T-helper 1 cell treated with Interleukin-12 subunit alpha and Interleukin-12 subunit beta and Interleukin-4 antibody, amounts not matched to agents 30 ng/mL and 1 ng/mL, for 36 hours (primary cell): ENCODE measurements at regions not wholly inside any gene's neighbourhood (a gene's known extent, or its start where the extent isn't known, plus 50 kb on each side); places are given as distances from the start of the nearest gene placed in this dataset.
"Not testable (repeated sequence)": the region's sequence is repeated elsewhere in the genome, so short reads cannot be mapped to it uniquely, and the experiment has no call there.

ENCODE experiments used
- intact Hi-C: fragments of 100-400 bp; cut with micrococcal nuclease; formaldehyde crosslinking; loops from one replicate; pipeline ENCODE4 v1.15.1; 2024

DNA sequence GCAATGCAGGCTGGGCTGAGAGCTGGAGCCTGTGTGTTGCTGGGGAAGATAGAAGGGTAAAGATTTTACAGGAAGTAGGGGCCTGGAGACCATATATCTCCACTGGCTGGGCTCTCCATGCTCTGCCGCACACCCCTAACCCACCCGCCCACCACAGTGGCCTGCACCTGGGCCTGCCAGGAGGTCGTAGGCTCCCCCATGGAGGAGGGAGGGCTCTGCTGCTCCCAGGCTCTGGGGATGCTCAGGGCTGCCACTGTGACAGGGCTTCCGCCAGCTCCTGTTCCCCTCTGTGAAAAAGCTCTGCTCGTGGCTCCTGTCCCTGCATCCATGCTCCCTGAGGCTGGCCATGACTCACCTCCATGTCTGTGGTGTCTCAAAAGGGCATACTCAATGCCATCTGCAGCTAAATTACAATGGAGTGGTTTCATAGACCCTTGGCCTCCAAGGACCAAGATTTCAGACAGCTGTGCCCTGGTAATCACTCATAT, 106.0 kb downstream of the CXCL12 start:
- intact Hi-C loops: no loop called here

DNA sequence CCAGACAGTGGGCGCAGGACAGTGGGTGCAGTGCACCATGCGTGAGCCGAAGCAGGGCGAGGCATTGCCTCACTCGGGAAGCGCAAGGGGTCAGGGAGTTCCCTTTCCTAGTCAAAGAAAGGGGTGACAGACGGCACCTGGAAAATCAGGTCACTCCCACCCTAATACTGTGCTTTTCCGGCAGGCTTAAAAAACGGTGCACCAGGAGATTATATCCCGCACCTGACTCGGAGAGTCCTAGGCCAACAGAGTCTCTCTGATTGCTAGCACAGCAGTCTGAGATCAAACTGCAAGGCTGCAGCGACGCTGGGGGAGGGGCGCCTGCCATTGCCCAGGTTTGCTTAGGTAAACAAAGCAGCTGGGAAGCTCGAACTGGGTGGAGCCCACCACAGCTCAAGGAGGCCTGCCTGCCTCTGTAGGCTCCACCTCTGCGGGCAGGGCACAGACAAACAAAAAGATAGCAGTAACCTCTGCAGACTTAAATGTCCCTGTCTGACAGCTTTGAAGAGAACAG, 116.4 kb downstream of the CXCL12 start:
- intact Hi-C loops: not testable (repeated sequence)

DNA sequence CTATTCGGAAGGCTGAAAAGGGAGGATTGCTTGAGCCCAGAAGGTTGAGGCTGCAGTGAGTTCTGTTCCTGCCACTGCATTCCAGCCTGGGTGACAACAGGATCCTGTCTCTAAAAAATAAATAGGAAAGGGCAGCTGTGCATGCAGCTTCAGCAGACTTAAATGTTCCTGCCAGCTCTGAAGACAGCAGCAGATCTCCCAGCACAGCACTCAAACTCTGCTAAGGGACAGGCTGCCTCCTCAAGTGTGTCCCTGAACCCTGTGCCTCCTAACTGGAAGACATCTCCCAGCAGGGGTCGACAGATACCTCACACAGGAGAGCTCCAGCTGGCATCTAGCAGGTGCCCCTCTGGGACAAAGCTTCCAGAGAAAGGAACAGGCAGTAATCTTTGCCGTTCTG, 117.9 kb downstream of the CXCL12 start:
- intact Hi-C loops: no loop called here

DNA sequence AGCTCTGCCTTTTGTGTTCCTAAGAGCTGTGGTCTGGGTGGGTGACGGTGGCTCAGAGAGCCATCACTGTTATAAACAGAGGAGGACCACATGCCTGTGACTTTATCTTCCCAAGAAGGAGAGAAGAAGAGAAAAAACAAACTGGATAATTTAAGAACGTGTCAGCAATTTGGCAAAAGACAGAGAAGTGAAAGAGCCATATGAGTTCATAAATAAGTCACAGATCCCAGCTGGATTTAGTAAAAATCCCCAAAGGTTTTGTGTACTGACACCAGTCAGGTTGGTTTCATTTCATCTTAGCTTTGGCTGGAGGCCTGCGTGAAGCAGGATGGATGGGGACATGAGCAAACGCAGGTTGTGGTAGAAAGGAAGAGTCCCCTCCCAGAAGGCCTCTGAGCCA, 120.7 kb downstream of the CXCL12 start:
- intact Hi-C loops: no loop called here

DNA sequence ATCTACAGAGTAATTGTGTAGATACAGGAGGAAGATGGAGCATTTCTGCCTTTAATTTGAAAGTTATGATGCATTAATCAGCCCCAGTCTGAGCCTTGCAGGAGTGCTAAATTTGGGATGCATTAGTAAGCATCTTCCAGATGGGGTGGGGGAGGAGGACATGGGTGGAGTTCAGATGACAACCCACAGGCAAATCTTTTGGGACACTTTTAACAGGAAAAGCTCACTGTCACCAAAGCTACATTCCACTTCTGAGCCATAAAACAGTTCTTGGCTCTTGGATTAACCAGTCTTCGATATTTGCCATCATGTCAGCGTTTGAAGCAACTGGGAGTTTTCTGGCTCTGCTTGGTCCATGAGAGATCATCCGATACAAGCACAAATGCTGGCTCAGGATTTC, 121.1 kb downstream of the CXCL12 start:
- intact Hi-C loops: no loop called here

DNA sequence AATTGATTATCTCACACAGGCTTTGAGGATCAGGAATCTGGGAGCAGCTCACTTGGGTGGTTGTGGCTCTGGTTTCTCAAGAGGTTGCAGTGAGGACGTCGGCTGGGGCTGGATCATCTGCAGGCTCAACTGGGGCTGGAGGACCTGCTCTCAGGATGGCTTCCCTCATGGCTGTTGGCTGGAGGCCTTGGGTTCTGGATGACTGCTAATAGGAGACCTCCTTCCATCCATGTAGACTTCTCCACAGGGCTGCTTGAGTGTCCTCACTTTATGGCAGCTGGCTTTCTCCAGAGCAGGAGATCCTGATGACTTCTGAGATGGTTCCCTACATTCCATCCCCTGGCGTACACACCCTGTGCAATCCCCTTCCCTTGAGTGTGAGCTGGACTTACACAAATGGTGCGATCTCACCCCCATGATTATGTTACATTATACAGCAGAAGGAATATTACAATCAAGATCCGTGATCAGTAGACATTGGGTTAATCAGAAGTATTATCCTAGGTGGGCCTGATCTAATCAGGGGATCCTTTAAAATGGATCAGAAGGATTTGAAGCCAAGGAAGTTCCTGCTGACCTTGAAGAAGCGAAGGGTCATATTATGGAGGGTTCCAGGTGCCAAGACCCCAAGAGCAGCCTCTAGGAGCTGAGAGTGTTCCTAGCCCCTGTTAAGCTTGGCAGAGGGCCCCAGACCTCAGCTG, 122.2 kb downstream of the CXCL12 start:
- intact Hi-C loops: no loop called here

DNA sequence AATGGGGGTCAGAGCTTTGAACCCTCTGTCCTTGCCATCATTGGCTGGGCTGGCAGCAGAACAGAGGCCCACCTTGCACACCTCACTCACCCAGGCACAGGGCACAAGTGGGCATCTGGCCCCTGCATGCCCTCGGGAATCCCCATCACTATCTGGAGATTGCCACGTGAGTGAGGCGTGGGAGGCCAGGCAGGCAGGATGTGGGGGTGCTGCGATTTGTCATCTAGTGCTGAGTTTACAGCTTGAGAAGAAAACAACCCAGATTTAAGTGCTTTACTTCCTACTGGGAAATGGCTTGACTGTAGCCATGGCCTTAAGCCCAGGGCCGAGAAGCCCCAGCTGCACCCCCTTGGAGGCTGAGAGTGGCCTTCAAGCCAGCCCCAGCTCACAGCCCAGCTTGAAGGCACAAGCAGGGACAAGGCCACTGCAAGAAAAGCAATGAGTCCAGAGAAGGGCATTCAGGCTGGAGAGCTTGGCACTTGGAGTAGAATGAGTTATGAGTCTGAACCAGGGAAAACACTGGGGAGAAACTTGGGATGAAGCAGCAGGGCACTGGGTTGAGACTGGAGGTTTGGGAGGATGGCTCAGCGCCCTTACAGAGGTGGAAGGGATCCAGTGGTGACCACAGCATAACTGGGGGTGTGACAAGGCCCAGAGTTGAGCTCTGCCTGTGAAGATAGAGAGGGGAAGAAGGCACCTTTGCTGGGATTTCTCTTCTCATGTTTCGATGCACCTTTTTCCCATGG, 123.0 kb downstream of the CXCL12 start:
- intact Hi-C loops: no loop called here

DNA sequence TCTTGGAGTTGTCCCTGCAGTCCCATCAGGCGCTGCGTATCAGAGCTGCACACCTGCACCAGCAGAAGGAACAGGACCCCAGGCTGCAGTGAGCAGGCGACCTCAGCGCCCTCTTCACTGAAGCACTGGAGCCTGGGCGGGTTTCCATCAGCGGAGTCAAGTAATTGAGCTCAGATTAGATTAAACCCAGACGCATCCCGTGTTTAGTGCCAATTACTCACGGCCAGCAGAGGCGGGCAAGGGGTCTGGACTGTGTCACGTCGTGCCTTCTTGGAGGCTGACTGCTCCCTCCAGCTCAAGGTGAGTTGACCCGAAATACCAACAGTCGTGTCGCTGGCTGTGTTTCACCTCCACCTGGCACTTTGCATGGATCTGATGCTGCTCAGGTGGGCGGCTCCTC, 123.6 kb downstream of the CXCL12 start:
- intact Hi-C loops: no loop called here

DNA sequence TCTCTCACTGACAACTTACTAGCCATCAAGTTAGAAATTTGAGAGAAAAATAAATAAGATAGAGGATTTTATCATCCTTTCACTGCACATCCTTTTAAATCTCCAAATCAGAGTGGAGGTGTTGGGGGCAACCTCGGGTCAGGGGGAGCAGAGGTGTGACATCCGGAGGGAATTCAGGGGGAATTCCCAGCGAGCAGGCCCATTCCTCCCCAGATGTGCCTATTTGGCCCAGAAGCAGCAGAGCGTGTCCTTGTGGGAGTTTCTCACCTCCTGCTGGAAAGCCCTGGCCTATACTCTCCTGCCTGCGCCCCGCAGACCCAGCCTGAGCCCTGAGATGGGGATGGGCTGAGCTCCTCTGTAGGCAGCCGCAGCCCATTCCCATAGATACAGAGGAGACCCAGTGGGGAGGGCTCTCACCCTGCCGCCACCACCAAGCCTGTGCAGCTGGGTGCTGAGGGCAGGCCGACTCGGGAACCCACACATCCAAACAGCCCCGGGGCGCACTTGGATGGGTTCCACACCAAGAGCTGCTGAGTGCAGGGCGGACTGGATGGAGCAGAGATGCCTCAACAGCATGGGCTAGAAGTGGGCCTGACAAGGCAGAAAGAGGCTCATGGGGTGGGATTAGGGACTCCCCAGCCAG, 124.5 kb downstream of the CXCL12 start:
- intact Hi-C loops: no loop called here

DNA sequence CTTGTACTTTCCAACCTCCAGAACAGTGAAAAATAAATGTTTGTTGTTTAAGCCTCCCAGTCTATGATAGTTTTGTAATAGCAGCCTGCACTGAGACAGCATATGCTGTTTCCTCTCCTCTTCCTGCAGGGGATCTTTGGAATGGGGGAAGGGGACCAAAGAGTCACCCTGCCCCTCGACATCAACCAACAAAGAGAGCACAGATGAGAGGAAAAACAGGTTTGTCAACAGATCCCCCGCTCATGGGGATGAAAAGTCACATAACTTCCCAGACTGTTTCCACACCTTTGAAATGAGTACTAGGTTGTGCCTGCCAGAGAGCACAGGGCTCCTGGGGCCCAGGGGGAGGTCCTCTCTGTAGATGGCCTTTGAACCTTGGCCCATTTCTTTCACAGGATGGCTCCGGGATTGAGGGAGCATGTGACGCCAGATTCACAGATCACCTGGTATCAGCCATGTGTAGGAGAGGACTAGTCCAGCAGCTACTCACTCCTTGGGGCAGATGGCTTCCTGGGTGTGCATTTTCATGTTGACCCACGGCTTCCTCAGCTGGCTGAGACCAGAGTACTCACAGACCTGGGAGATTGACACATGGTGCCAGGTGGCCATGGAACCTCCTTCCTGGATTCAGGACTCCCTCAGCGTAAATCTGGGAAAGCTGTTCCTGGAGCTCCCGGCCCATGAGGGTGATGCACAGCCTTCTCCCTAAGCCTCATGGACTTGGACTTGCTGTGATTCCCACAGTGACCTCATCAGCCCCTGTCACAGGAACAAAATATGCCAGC, 125.6 kb downstream of the CXCL12 start:
- intact Hi-C loops: no loop called here

DNA sequence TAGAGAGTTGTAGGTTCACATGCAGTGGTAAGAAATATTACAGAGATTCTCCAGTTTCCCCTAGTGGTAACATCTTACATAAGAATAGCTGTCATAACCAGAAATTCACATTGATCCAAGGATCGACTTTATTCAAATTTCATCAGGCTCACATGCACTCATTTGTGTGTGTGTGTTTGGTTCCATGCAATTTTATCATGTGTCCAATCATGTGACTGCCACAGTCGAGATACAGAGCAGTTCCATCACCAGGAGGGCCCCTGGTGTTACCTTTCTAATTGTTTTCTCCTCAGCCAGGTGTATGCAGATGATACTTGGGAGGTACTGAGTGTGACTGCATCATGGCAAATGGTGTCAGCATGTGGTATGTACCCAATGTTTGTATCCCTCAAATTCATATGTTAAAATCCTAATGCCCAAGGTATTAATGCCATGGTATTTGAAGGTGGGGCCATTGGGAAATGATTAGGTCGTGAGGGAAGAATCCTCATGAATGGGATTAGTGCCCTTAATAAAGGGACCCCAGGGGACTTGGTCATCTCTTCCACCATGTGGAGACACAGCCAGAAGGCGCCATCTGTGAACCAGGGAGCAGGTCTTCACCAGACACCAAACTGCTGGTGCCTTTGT, 126.3 kb downstream of the CXCL12 start:
- intact Hi-C loops: no loop called here

DNA sequence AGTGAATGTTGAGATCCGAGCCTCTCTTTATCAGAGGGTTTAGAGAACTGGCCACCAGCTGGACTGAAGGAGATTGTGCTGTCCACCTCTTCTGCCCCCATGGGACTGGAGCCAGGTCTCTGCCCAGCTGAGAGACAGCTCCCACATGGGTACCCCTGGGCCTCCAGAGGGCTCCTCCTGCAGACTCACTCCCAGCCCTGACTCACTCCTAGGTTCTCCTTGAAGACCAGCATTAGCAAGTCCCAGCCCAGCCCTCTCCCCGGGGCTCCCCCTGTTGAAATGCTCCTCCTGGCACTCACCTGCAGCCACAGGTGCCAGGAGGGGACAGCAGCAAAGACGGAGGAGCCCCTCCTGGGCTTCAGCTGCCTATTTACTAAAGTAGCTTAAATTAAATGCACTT, 126.9 kb downstream of the CXCL12 start:
- intact Hi-C loops: no loop called here

DNA sequence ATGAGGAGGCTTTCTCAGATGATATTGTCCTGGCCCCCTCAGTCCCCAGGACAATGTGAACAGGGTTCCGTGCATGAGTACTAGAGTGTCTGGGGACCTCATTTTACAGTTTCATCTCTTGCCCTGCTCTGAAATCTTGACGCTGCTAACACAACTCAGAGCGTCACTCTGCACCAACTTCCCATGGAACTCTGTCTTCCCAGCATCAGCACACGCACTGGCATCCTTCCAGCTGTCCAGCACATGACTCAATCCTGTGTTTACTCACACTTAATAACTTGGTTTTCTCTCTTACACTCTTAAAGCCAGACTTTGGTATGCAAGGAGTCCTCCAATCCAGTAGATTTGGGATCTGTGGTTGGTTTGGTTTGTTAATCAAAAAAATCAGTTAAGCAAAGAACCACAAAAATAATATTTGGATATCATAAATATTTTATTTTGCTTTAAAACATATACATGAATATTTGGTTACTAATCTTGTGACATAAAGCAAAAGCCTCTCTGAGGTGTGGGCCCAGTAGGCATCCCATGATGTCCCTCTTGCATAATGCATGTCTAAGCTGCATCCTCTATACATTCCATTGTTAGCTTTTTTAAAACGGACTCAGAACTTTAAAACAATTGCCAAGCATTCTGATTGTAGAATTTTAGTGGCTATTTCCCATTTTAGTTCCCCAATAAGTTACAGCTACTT, 131.0 kb downstream of the CXCL12 start:
- intact Hi-C loops: no loop called here

DNA sequence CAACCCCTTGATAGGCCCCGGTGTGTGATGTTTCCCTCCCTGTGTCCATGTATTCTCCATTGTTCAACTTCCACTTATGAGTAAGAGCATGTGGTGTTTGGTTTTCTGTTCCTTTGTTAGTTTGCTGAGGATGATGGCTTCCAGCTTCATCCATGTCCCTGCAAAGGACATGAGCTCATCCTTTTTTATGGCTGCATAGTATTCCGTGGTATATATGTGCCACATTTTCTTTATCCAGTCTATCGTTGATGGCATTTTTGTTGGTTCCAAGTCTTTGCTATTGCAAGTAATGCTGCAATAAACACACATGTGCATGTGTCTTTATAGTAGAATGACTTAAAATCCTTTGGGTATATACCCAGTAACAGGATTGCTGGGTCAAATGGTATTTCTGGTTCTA, 132.3 kb downstream of the CXCL12 start:
- intact Hi-C loops: not testable (repeated sequence)

DNA sequence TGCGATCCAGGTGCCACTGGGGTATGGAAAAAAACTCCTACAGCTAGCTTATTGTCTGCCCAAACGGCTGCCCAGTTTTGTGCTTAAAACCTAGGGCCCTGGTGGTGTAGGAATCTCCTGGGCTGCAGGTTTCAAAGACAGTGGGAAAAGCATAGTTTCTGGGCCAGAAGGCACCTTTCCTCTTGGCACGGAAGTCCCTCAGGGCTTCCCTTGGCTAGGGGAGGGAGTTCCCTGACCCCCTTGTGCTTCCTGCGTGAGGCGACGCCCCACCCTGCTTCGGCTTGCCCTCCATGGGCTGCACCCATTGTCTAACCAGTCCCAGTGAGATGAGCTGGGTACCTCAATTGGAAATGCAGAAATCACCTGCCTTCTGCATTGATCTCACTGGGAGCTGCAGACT, 135.0 kb downstream of the CXCL12 start:
- intact Hi-C loops: not testable (repeated sequence)

DNA sequence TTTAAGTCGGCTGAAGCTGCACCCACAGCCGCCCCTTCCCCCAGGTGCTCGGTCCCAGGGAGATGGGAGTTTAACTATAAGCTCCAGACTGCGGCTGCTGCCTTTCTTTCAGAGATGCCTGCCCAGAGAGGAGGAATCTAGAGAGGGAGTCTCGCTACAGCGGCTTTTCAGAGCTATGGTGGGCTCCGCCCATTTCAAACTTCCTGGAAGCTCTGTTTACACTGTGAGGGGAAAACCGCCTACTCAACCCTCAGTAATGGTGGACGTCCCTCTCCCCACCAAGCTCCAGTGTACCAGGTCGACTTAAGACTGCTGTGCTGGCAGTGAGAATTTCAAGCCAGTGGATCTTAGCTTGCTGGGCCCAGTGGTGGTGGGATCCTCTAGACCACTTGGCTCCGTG, 135.4 kb downstream of the CXCL12 start:
- intact Hi-C loops: no loop called here

DNA sequence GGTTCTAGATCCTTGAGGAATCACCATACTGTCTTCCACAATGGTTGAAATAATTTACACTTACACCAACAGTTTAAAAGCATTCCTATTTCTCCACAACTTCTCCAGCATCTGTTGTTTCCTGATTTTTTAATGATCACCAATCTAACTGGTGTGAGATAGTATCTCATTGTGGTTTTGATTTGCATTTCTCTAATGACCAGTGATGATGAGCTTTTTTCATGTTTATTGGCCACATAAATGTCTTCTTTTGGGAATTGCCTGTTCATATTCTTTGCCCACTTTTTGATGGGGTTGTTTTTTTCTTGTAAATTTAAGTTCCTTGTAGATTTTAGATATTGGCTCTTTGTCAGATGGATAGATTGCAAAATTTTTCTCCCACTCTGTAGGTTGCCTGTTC, 138.2 kb downstream of the CXCL12 start:
- intact Hi-C loops: not testable (repeated sequence)

DNA sequence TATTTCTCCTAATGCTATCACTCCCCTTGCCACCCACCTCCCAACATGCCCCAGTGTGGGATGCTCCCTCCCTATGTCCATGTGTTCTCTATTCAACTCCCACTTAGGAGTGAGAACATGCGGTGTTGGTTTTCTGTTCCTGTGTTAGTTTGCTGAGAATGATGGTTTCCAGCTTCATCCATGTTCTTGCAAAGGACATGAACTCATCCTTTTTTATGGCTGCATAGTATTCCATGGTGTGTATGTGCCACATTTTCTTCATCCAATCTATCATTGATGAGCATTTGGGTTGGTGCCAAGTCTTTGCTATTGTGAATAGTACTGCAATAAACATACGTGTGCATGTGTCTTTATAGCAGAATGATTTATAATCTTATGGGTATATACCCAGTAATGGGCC, 138.6 kb downstream of the CXCL12 start:
- intact Hi-C loops: not testable (repeated sequence)

DNA sequence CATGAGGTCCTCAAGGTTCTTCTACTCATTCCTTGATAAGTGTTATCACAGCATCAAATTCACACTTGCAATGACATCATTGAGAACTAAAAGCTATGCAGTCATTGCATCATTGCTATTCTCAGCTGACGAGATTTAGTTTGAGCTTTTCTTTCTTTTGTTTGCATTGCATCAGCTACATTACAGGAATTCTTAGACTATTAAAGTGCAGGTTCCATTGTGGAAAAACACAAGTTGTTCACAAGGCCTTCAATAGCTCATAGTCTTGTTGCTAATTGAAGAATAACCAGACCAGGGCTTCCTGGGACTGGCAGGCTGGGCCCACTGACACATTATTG, 139.3 kb downstream of the CXCL12 start:
- intact Hi-C loops: no loop called here

DNA sequence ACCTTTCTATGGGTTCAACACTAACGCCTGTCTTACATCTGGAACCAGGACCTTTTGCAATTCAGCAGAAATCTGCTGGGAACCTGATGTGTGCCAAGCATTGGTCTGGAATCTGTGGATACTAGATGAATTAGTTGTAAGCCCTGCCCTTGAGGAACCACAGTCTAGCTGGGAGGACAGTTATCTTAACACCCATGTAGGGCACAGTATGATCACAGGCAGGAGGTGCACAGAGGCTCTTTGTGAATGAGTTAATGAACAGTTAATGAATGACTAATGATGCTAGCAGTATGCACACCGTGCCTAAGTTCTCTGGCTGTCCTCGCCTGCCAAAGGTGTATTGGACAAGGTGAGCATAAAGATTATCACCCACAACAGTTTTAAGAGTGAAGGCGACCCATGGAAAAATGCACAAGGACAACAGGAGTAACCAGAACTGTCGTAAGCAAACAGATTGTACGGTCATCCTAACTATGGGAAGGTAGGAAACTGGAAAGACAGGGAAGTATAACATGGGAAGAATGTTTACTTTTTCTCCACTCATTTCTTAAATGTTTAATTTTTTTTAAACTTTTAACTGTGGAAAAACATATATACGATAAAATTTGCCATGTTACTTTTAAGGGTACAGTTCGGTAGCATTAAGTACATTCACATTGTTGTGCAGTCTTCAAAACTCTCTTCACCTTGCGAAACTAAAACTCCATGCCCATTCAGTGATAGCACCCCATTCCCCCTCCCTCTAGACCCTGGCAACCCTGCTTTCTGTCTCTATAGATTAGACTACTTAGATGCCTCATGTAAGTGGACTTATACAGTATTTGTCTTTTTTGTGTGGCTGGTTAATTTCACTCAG, 139.9 kb downstream of the CXCL12 start:
- intact Hi-C loops: no loop called here
